Neural cell (in vitro differentiated cells): ENCODE measurements at regions not wholly inside any gene's neighbourhood (a gene's known extent, or its start where the extent isn't known, plus 50 kb on each side); places are given as distances from the start of the nearest gene placed in this dataset.

ENCODE experiments used
- H2AFZ ChIP-seq: fragments of 200-600, 300-800 bp; sonication (generic), shearing (Covaris generic); 2 replicates; pipeline ENCODE4 v1.6.0; 2014; ENCODE audit warnings: low read depth, mild to moderate bottlenecking, antibody characterized with exemption, low read length, moderate library complexity
- H3F3A ChIP-seq: fragments of 200-600 bp; shearing (Covaris generic); 2 replicates; pipeline ENCODE4 v1.6.1; 2016; ENCODE audit warnings: mild to moderate bottlenecking, moderate library complexity, mixed read lengths, antibody characterized with exemption, low read length; ENCODE audit not compliant: insufficient read depth, poor library complexity, severe bottlenecking
- H3K27ac ChIP-seq: fragments of 200-600, 300-800 bp; sonication (generic), shearing (Covaris generic); 2 replicates; pipeline ENCODE4 v1.5.1; 2014; ENCODE audit warnings: mild to moderate bottlenecking, low read length, moderate library complexity
- H3K27me3 ChIP-seq: fragments of 300-800, 200-600 bp; sonication (generic), shearing (Covaris generic); 2 replicates; pipeline ENCODE4 v1.6.0; 2014; ENCODE audit warnings: mild to moderate bottlenecking, low read depth, low read length, moderate library complexity; ENCODE audit not compliant: insufficient read depth
- H3K36me3 ChIP-seq: fragments of 300-800, 200-600 bp; sonication (generic), shearing (Covaris generic); 2 replicates; pipeline ENCODE4 v1.5.1; 2014; ENCODE audit warnings: mild to moderate bottlenecking, antibody characterized with exemption, low read length, moderate library complexity; ENCODE audit not compliant: insufficient read depth
- H3K4me2 ChIP-seq: fragments of 300-800, 200-600 bp; sonication (generic), shearing (Covaris generic); 2 replicates; pipeline ENCODE4 v1.6.0; 2014; ENCODE audit warnings: mild to moderate bottlenecking, low read length
- H3K4me3 ChIP-seq: fragments of 300-800, 200-600 bp; sonication (generic), shearing (Covaris generic); 2 replicates; pipeline ENCODE4 v1.5.1; 2014; ENCODE audit warnings: mild to moderate bottlenecking, low read length, moderate library complexity
- H3K79me2 ChIP-seq: fragments of 200-600 bp; shearing (Covaris generic); replicated peaks from 2 replicates; pipeline ENCODE4 v1.6.0; 2014; ENCODE audit warnings: mild to moderate bottlenecking, low read length, moderate library complexity; ENCODE audit not compliant: insufficient read depth
- H3K9ac ChIP-seq: fragments of 300-800, 200-600 bp; sonication (generic), shearing (Covaris generic); 2 replicates; pipeline ENCODE4 v1.6.1; 2016; ENCODE audit warnings: mild to moderate bottlenecking, low read length, mixed read lengths
- H3K9me2 ChIP-seq: fragments of 200-600 bp; shearing (Covaris generic); 2 replicates; pipeline ENCODE4 v1.6.1; 2016; ENCODE audit warnings: mild to moderate bottlenecking, low read length, mixed read lengths; ENCODE audit not compliant: insufficient read depth
- H3K9me3 ChIP-seq: fragments of 200-600, 300-800 bp; sonication (generic), shearing (Covaris generic); 2 replicates; pipeline ENCODE4 v1.6.1; 2016; ENCODE audit warnings: mild to moderate bottlenecking, mixed run types, low read length, moderate library complexity, mixed read lengths
- H4K20me1 ChIP-seq: fragments of 200-600 bp; shearing (Covaris generic); 2 replicates; pipeline ENCODE4 v1.6.1; 2016; ENCODE audit warnings: mild to moderate bottlenecking, mixed run types; ENCODE audit not compliant: insufficient read depth
- EP300 ChIP-seq: fragments of 450-650 bp; conservative IDR thresholded peaks from 2 replicates; pipeline ENCODE4 v1.6.1; 2014; ENCODE audit warnings: antibody characterized with exemption, mild to moderate bottlenecking, moderate library complexity; ENCODE audit not compliant: poor library complexity, severe bottlenecking
- EZH2 ChIP-seq: fragments of 200-600, 300-800 bp; shearing (Covaris generic), sonication (generic); IDR thresholded peaks from 2 replicates; pipeline ENCODE4 v1.6.1; 2014; ENCODE audit warnings: antibody characterized with exemption, low read length, borderline replicate concordance, mild to moderate bottlenecking; ENCODE audit not compliant: insufficient read depth, poor library complexity, severe bottlenecking
- MXI1 ChIP-seq: fragments of 450-650 bp; conservative IDR thresholded peaks from 2 replicates; pipeline ENCODE4 v1.6.1; 2014; ENCODE audit warnings: antibody characterized with exemption, mild to moderate bottlenecking; ENCODE audit not compliant: poor library complexity, severe bottlenecking
- POLR2AphosphoS5 ChIP-seq: IDR thresholded peaks from 2 replicates; pipeline ENCODE4 v1.6.1; 2012
- RAD21 ChIP-seq: fragments of 450-650 bp; conservative IDR thresholded peaks from 2 replicates; pipeline ENCODE4 v1.6.1; 2014; ENCODE audit warnings: antibody characterized with exemption, mild to moderate bottlenecking, moderate library complexity
- SMC3 ChIP-seq: fragments of 450-650 bp; conservative IDR thresholded peaks from 2 replicates; pipeline ENCODE4 v1.6.1; 2014; ENCODE audit warnings: antibody characterized with exemption, mild to moderate bottlenecking, moderate library complexity; ENCODE audit not compliant: poor library complexity
- TAF1 ChIP-seq: IDR thresholded peaks from 2 replicates; pipeline ENCODE4 v1.6.1; 2012; ENCODE audit warnings: low read depth
- TF ChIP-seq, protein P1 (sequence below): fragments of 450-650 bp; IDR thresholded peaks from 2 replicates; pipeline ENCODE4 v1.5.1; 2014; ENCODE audit warnings: antibody characterized with exemption, mild to moderate bottlenecking, moderate library complexity; ENCODE audit not compliant: poor library complexity, severe bottlenecking
- TF ChIP-seq, protein P2 (sequence below): IDR thresholded peaks from 2 replicates; pipeline ENCODE4 v1.6.1; 2012; ENCODE audit warnings: borderline replicate concordance

DNA sequence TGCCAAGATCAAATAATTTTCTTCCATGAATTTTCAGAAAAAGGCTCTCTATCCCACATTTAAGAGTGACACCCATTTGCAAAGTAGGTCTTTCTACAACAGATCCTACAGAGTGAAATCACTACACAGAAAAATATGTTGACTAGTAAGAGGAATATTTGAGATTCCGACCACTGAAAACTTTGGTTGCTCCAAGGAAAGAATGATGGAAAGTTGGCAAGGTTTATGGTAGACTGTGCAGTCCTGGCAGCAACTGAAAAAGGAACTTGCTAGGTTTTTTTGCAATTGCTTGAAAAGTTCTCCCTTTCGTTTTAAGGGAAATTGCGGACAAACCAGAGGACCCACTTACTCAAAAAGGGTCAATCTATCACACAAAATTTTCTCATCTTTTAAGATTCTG, 83.1 kb upstream of the TSPAN8 start:
- TF ChIP-seq, protein P1, sequence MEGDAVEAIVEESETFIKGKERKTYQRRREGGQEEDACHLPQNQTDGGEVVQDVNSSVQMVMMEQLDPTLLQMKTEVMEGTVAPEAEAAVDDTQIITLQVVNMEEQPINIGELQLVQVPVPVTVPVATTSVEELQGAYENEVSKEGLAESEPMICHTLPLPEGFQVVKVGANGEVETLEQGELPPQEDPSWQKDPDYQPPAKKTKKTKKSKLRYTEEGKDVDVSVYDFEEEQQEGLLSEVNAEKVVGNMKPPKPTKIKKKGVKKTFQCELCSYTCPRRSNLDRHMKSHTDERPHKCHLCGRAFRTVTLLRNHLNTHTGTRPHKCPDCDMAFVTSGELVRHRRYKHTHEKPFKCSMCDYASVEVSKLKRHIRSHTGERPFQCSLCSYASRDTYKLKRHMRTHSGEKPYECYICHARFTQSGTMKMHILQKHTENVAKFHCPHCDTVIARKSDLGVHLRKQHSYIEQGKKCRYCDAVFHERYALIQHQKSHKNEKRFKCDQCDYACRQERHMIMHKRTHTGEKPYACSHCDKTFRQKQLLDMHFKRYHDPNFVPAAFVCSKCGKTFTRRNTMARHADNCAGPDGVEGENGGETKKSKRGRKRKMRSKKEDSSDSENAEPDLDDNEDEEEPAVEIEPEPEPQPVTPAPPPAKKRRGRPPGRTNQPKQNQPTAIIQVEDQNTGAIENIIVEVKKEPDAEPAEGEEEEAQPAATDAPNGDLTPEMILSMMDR: no peak
- TF ChIP-seq RAD21 (no peak), SMC3 (no peak), TAF1 (no peak)
- H3K36me3 ChIP-seq: no peaks in the 10 kb centered on the region
- no peak overlapping the region for H3K4me3 ChIP-seq
- no peak overlapping the region for H3K27ac ChIP-seq
- no peaks in the 10 kb centered on the region for H3K27me3 ChIP-seq
- no peaks in the 10 kb centered on the region for H3K9me3 ChIP-seq
- H2AFZ ChIP-seq: no peak overlapping the region
- H3F3A ChIP-seq: no peaks in the 10 kb centered on the region
- H3K9ac ChIP-seq: no peak overlapping the region
- H3K9me2 ChIP-seq: no peaks in the 10 kb centered on the region
- H4K20me1 ChIP-seq: no peaks in the 10 kb centered on the region
- H3K4me2 ChIP-seq: no peak overlapping the region
- H3K79me2 ChIP-seq: no peaks in the 10 kb centered on the region

DNA sequence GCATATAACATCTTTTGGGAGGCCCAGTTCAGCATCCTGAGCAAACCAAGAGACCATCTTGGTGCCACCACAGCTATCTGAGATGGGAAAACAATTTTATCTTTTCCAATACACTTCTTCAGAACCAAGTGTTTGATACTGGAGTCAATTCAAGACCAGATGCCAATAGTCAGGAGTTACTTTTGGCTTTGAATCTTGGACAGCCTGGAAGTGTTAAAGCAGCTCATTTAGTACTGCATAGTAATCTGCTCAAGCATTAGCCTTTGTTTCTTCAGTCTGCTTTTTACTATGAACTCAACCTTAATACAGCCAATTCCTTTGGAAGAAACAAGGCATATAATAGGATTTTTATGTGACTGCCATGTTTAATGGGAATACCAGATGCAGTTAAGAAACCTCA, 81.9 kb upstream of the TSPAN8 start:
- H3K9me3 ChIP-seq: no peaks in the 10 kb centered on the region
- no peaks in the 10 kb centered on the region for H3F3A ChIP-seq
- no peak overlapping the region for H2AFZ ChIP-seq
- no peaks in the 10 kb centered on the region for H3K9me2 ChIP-seq
- no peak overlapping the region for H3K4me3 ChIP-seq
- H3K27ac ChIP-seq: no peak overlapping the region
- no peaks in the 10 kb centered on the region for H3K79me2 ChIP-seq
- TF ChIP-seq RAD21 (no peak), TAF1 (no peak), SMC3 (no peak), MXI1 (no peak)
- TF ChIP-seq, protein P2, sequence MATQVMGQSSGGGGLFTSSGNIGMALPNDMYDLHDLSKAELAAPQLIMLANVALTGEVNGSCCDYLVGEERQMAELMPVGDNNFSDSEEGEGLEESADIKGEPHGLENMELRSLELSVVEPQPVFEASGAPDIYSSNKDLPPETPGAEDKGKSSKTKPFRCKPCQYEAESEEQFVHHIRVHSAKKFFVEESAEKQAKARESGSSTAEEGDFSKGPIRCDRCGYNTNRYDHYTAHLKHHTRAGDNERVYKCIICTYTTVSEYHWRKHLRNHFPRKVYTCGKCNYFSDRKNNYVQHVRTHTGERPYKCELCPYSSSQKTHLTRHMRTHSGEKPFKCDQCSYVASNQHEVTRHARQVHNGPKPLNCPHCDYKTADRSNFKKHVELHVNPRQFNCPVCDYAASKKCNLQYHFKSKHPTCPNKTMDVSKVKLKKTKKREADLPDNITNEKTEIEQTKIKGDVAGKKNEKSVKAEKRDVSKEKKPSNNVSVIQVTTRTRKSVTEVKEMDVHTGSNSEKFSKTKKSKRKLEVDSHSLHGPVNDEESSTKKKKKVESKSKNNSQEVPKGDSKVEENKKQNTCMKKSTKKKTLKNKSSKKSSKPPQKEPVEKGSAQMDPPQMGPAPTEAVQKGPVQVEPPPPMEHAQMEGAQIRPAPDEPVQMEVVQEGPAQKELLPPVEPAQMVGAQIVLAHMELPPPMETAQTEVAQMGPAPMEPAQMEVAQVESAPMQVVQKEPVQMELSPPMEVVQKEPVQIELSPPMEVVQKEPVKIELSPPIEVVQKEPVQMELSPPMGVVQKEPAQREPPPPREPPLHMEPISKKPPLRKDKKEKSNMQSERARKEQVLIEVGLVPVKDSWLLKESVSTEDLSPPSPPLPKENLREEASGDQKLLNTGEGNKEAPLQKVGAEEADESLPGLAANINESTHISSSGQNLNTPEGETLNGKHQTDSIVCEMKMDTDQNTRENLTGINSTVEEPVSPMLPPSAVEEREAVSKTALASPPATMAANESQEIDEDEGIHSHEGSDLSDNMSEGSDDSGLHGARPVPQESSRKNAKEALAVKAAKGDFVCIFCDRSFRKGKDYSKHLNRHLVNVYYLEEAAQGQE: no peak
- no peak overlapping the region for H3K4me2 ChIP-seq
- no peak overlapping the region for H3K9ac ChIP-seq
- H3K27me3 ChIP-seq: no peaks in the 10 kb centered on the region
- H3K36me3 ChIP-seq: no peaks in the 10 kb centered on the region
- H4K20me1 ChIP-seq: no peaks in the 10 kb centered on the region

DNA sequence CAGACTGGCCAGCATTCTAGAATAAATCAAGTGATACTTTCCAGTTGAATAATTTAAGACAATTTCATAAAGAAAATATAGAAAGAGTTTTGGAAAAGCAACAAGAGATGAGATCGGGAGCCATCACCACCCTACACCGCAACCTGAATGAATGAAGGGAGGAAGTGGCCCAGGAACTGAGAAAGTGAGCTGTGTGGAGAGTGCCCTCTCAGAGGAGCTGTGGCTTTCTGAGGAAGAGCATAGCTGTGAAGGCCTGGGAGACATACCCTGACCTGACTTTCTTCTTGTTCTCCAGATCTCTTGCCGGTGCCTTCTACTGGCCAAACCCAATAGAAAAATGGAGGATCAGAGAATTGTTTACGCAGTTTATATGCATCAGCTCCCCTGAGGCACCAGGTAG, 79.3 kb upstream of the TSPAN8 start:
- TF ChIP-seq TAF1 (no peak), EZH2 (no peak), EP300 (no peak), SMC3 (no peak), POLR2AphosphoS5 (no peak), MXI1 (no peak), RAD21 (no peak)
- TF ChIP-seq, protein P2: no peak
- TF ChIP-seq, protein P1: no peak
- no peaks in the 10 kb centered on the region for H3K27me3 ChIP-seq
- H3K9ac ChIP-seq: no peak overlapping the region
- no peaks in the 10 kb centered on the region for H3K36me3 ChIP-seq
- H3K4me3 ChIP-seq: no peak overlapping the region
- no peak overlapping the region for H3K4me2 ChIP-seq
- H3K9me3 ChIP-seq: no peaks in the 10 kb centered on the region
- no peaks in the 10 kb centered on the region for H3F3A ChIP-seq
- H4K20me1 ChIP-seq: no peaks in the 10 kb centered on the region
- H2AFZ ChIP-seq: no peak overlapping the region
- H3K9me2 ChIP-seq: no peaks in the 10 kb centered on the region
- no peaks in the 10 kb centered on the region for H3K79me2 ChIP-seq
- no peak overlapping the region for H3K27ac ChIP-seq
